Left forelimb (tissue), 1 donor: ENCODE measurements at regions not wholly inside any gene's neighbourhood (a gene's known extent, or its start where the extent isn't known, plus 50 kb on each side); places are given as distances from the start of the nearest gene placed in this dataset.

ENCODE experiments used
- DNase-seq: peaks from one replicate; pipeline ENCODE4 v3.0.0-alpha.2; 2018; ENCODE audit warnings: low spot score

GRCh38 chr1:213724640-213725536 is 262.9 kb upstream of the PROX1 start:
- peak; percentile 73 for DNase-seq

GRCh38 chr1:213727853-213728592 is 259.8 kb upstream of the PROX1 start:
- DNase-seq: no peak

GRCh38 chr1:213728593-213729536 is 258.9 kb upstream of the PROX1 start:
- DNase-seq: no peak

GRCh38 chr1:213733705-213734104 is 254.1 kb upstream of the PROX1 start:
- DNase-seq: no peak

- no peak for DNase-seq
Observed at GRCh38 chr1:213737398-213738035, 250.3 kb upstream of the PROX1 start.

GRCh38 chr1:213738658-213739057 is 249.1 kb upstream of the PROX1 start:
- DNase-seq: no peak

GRCh38 chr1:213742992-213743391 is 244.8 kb upstream of the PROX1 start:
- DNase-seq: no peak

- no peak for DNase-seq
Observed at GRCh38 chr1:213744780-213745179, 243.0 kb upstream of the PROX1 start.

GRCh38 chr1:213745451-213745850 is 242.3 kb upstream of the PROX1 start:
- no peak for DNase-seq

GRCh38 chr1:213749558-213749957 is 238.2 kb upstream of the PROX1 start:
- DNase-seq: no peak

GRCh38 chr1:213750231-213751063 is 237.3 kb upstream of the PROX1 start:
- no peak for DNase-seq

- DNase-seq: no peak
Observed at GRCh38 chr1:213751064-213751397, 236.7 kb upstream of the PROX1 start.

- no peak for DNase-seq
Observed at GRCh38 chr1:213759359-213760181, 228.2 kb upstream of the PROX1 start.

- no peak for DNase-seq
Observed at GRCh38 chr1:213761845-213762407, 225.8 kb upstream of the PROX1 start.

- DNase-seq: no peak
Observed at GRCh38 chr1:213767683-213768082, 220.1 kb upstream of the PROX1 start.

GRCh38 chr1:213772128-213773063 is 215.4 kb upstream of the PROX1 start:
- DNase-seq: no peak

GRCh38 chr1:213773975-213774374 is 213.8 kb upstream of the PROX1 start:
- DNase-seq: no peak

- DNase-seq: no peak
Observed at GRCh38 chr1:213776969-213777368, 210.8 kb upstream of the PROX1 start.
